ENCODE measurements at regions not wholly inside any gene's neighbourhood (a gene's known extent, or its start where the extent isn't known, plus 50 kb on each side); places are given as distances from the start of the nearest gene placed in this dataset.

GRCh38 chr2:186105016-186105724 lies 366.6 kb downstream of the FSIP2 start:
- CTCF ChIA-PET (ENCODE audit: partially characterized antibody): no interaction called here
- Histone ChIP-seq H3K27ac (ENCODE audit: low read depth, low read length) (no peak overlapping the region), H3K4me3 (ENCODE audit: low read length in 2 of 2) (no peak overlapping the region), H3K9me3 (ENCODE audit: control insufficient read depth in 1 of 2, low read length in 2 of 2) (no peaks in the 10 kb centered on the region), H3K4me1 (ENCODE audit: insufficient read depth, low read length) (no peaks in the 10 kb centered on the region), H3K36me3 (ENCODE audit: insufficient read depth, low read length) (no peaks in the 10 kb centered on the region), H3K27me3 (ENCODE audit: insufficient read depth, low read length) (no peaks in the 10 kb centered on the region)
- H3K4me3 Mint-ChIP-seq: no peak overlapping the region
- no peak overlapping the region for H3K27ac Mint-ChIP-seq
- H3K9me3 Mint-ChIP-seq: peaks cover 0 to 11% (median 3%) of the 10 kb centered on the region in 8 donors
- DNase-seq: no peak
- no peaks in the 10 kb centered on the region for H3K36me3 Mint-ChIP-seq
- H3K4me1 Mint-ChIP-seq: peaks cover 0 to 22% (median 6%) of the 10 kb centered on the region in 4 donors
- intact Hi-C loops (cut with micrococcal nuclease): no loop called here
- POLR2A ChIA-PET (ENCODE audit: partially characterized antibody): no interaction called here
- no peaks in the 10 kb centered on the region for H3K27me3 Mint-ChIP-seq

- POLR2A ChIA-PET (ENCODE audit: partially characterized antibody): no interaction called here
- Mint-ChIP-seq H3K4me3 (no peak overlapping the region), H3K36me3 (peaks cover 0 to under 1% of the 10 kb centered on the region in 2 donors), H3K9me3 (peaks cover 4 to 24% (median 12%) of the 10 kb centered on the region in 8 donors), H3K27ac (no peak overlapping the region), H3K27me3 (no peaks in the 10 kb centered on the region), H3K4me1 (peaks cover 0 to 22% (median 6%) of the 10 kb centered on the region in 4 donors)
- no peak for DNase-seq
- H3K27me3 ChIP-seq (ENCODE audit: insufficient read depth, low read length): no peaks in the 10 kb centered on the region
- H3K36me3 ChIP-seq (ENCODE audit: insufficient read depth, low read length): no peaks in the 10 kb centered on the region
- CTCF ChIA-PET (ENCODE audit: partially characterized antibody): no interaction called here
- intact Hi-C loops (cut with micrococcal nuclease): no loop called here
- H3K4me1 ChIP-seq (ENCODE audit: insufficient read depth, low read length): no peaks in the 10 kb centered on the region
- peaks cover 0 to 3% of the 10 kb centered on the region in 2 donors for H3K9me3 ChIP-seq (ENCODE audit: control insufficient read depth in 1 of 2, low read length in 2 of 2)
- H3K27ac ChIP-seq (ENCODE audit: low read depth, low read length): no peak overlapping the region
- no peak overlapping the region for H3K4me3 ChIP-seq (ENCODE audit: low read length in 2 of 2)
Measured at GRCh38 chr2:186108470-186108869, 369.9 kb downstream of the FSIP2 start.

- H3K4me1 ChIP-seq (ENCODE audit: insufficient read depth, low read length): no peaks in the 10 kb centered on the region
- DNase-seq: no peak
- intact Hi-C loops (cut with micrococcal nuclease): no loop called here
- H3K36me3 ChIP-seq (ENCODE audit: insufficient read depth, low read length): no peaks in the 10 kb centered on the region
- no peak overlapping the region for H3K27ac ChIP-seq (ENCODE audit: low read depth, low read length)
- H3K27me3 Mint-ChIP-seq: no peaks in the 10 kb centered on the region
- peaks cover 12 to 25% of the 10 kb centered on the region in 2 donors for H3K36me3 Mint-ChIP-seq
- H3K9me3 ChIP-seq (ENCODE audit: control insufficient read depth in 1 of 2, low read length in 2 of 2): peaks cover 0 to 8% of the 10 kb centered on the region in 2 donors
- POLR2A ChIA-PET (ENCODE audit: partially characterized antibody): no interaction called here
- H3K4me1 Mint-ChIP-seq: peaks cover 0 to 12% (median 3%) of the 10 kb centered on the region in 4 donors
- H3K9me3 Mint-ChIP-seq: peaks cover 6 to 50% (median 36%) of the 10 kb centered on the region in 8 donors
- CTCF ChIA-PET (ENCODE audit: partially characterized antibody): no interaction called here
- H3K4me3 Mint-ChIP-seq: no peak overlapping the region
- H3K27me3 ChIP-seq (ENCODE audit: insufficient read depth, low read length): no peaks in the 10 kb centered on the region
- no peak overlapping the region for H3K4me3 ChIP-seq (ENCODE audit: low read length in 2 of 2)
- no peak overlapping the region for H3K27ac Mint-ChIP-seq
Measured at GRCh38 chr2:186113284-186113683, 372.8 kb upstream of the ZC3H15 start.

- Mint-ChIP-seq H3K9me3 (peaks cover 0 to 8% (median 2%) of the 10 kb centered on the region in 8 donors), H3K4me3 (no peak overlapping the region), H3K36me3 (peaks cover 0 to 2% of the 10 kb centered on the region in 2 donors), H3K27ac (no peak overlapping the region), H3K4me1 (no peaks in the 10 kb centered on the region), H3K27me3 (no peaks in the 10 kb centered on the region)
- H3K27ac ChIP-seq (ENCODE audit: low read depth, low read length): no peak overlapping the region
- no peaks in the 10 kb centered on the region for H3K9me3 ChIP-seq (ENCODE audit: control insufficient read depth in 1 of 2, low read length in 2 of 2)
- DNase-seq: no peak
- H3K4me3 ChIP-seq (ENCODE audit: low read length in 2 of 2): no peak overlapping the region
- no peaks in the 10 kb centered on the region for H3K4me1 ChIP-seq (ENCODE audit: insufficient read depth, low read length)
- POLR2A ChIA-PET (ENCODE audit: partially characterized antibody): no interaction called here
- H3K36me3 ChIP-seq (ENCODE audit: insufficient read depth, low read length): no peaks in the 10 kb centered on the region
- no peaks in the 10 kb centered on the region for H3K27me3 ChIP-seq (ENCODE audit: insufficient read depth, low read length)
- CTCF ChIA-PET (ENCODE audit: partially characterized antibody): no interaction called here
- intact Hi-C loops (cut with micrococcal nuclease): no loop called here
Measured at GRCh38 chr2:186125156-186125555, 360.9 kb upstream of the ZC3H15 start.

- H3K4me3 Mint-ChIP-seq: no peak overlapping the region
- intact Hi-C loops (cut with micrococcal nuclease): no loop called here
- no peaks in the 10 kb centered on the region for H3K27me3 Mint-ChIP-seq
- H3K27ac ChIP-seq (ENCODE audit: low read depth, low read length): no peak overlapping the region
- ChIA-PET POLR2A (ENCODE audit: partially characterized antibody) (no interaction called here), CTCF (ENCODE audit: partially characterized antibody) (no interaction called here)
- DNase-seq: no peak
- no peaks in the 10 kb centered on the region for H3K4me1 Mint-ChIP-seq
- H3K4me1 ChIP-seq (ENCODE audit: insufficient read depth, low read length): no peaks in the 10 kb centered on the region
- H3K27ac Mint-ChIP-seq: no peak overlapping the region
- H3K9me3 Mint-ChIP-seq: peaks cover 0 to 7% (median 2%) of the 10 kb centered on the region in 8 donors
- no peak overlapping the region for H3K4me3 ChIP-seq (ENCODE audit: low read length in 2 of 2)
- peaks cover 0 to 2% of the 10 kb centered on the region in 2 donors for H3K36me3 Mint-ChIP-seq
- H3K27me3 ChIP-seq (ENCODE audit: insufficient read depth, low read length): no peaks in the 10 kb centered on the region
- H3K36me3 ChIP-seq (ENCODE audit: insufficient read depth, low read length): no peaks in the 10 kb centered on the region
- H3K9me3 ChIP-seq (ENCODE audit: control insufficient read depth in 1 of 2, low read length in 2 of 2): no peaks in the 10 kb centered on the region
Measured at GRCh38 chr2:186125625-186126024, 360.4 kb upstream of the ZC3H15 start.

GRCh38 chr2:186126181-186126580 lies 359.9 kb upstream of the ZC3H15 start:
- H3K4me3 Mint-ChIP-seq: no peak overlapping the region
- Histone ChIP-seq H3K36me3 (ENCODE audit: insufficient read depth, low read length) (no peaks in the 10 kb centered on the region), H3K9me3 (ENCODE audit: control insufficient read depth in 1 of 2, low read length in 2 of 2) (no peaks in the 10 kb centered on the region), H3K27me3 (ENCODE audit: insufficient read depth, low read length) (no peaks in the 10 kb centered on the region), H3K4me1 (ENCODE audit: insufficient read depth, low read length) (no peaks in the 10 kb centered on the region), H3K27ac (ENCODE audit: low read depth, low read length) (no peak overlapping the region), H3K4me3 (ENCODE audit: low read length in 2 of 2) (no peak overlapping the region)
- no peak overlapping the region for H3K27ac Mint-ChIP-seq
- DNase-seq: no peak
- peaks cover 0 to 7% (median 2%) of the 10 kb centered on the region in 8 donors for H3K9me3 Mint-ChIP-seq
- peaks cover 0 to 2% of the 10 kb centered on the region in 2 donors for H3K36me3 Mint-ChIP-seq
- ChIA-PET CTCF (ENCODE audit: partially characterized antibody) (no interaction called here), POLR2A (ENCODE audit: partially characterized antibody) (no interaction called here)
- no peaks in the 10 kb centered on the region for H3K4me1 Mint-ChIP-seq
- H3K27me3 Mint-ChIP-seq: no peaks in the 10 kb centered on the region
- intact Hi-C loops (cut with micrococcal nuclease): no loop called here

- H3K4me3 Mint-ChIP-seq: no peak overlapping the region
- intact Hi-C loops (cut with micrococcal nuclease): no loop called here
- Histone ChIP-seq H3K27me3 (ENCODE audit: insufficient read depth, low read length) (no peaks in the 10 kb centered on the region), H3K9me3 (ENCODE audit: control insufficient read depth in 1 of 2, low read length in 2 of 2) (no peaks in the 10 kb centered on the region), H3K4me3 (ENCODE audit: low read length in 2 of 2) (no peak overlapping the region), H3K27ac (ENCODE audit: low read depth, low read length) (no peak overlapping the region), H3K4me1 (ENCODE audit: insufficient read depth, low read length) (no peaks in the 10 kb centered on the region), H3K36me3 (ENCODE audit: insufficient read depth, low read length) (no peaks in the 10 kb centered on the region)
- no peak overlapping the region for H3K27ac Mint-ChIP-seq
- no peaks in the 10 kb centered on the region for H3K27me3 Mint-ChIP-seq
- H3K36me3 Mint-ChIP-seq: no peaks in the 10 kb centered on the region
- no peak for DNase-seq
- CTCF ChIA-PET (ENCODE audit: partially characterized antibody): interaction anchor here (1.0 kb wide), 1 partner anchor 10 kb away, joined by 4 read pairs; no protein-coding TSS in a partner anchor
- H3K4me1 Mint-ChIP-seq: no peaks in the 10 kb centered on the region
- POLR2A ChIA-PET (ENCODE audit: partially characterized antibody): no interaction called here
- H3K9me3 Mint-ChIP-seq: no peaks in the 10 kb centered on the region
Measured at GRCh38 chr2:186129767-186130581, 356.1 kb upstream of the ZC3H15 start.

Measured in CD4-positive, alpha-beta memory T cell (primary cell).